ENCODE measurements at regions not wholly inside any gene's neighbourhood (a gene's known extent, or its start where the extent isn't known, plus 50 kb on each side); places are given as distances from the start of the nearest gene placed in this dataset.

- TF ChIP-seq CTCF (IDR thresholded peaks at IDR 0.05; ENCODE audit: insufficient read depth, low read length, severe bottlenecking): no peak
- Histone ChIP-seq H3K4me3 (ENCODE audit: low read depth, low read length) (no peak overlapping the region), H3K36me3 (ENCODE audit: control insufficient read depth, insufficient read depth, low read length) (no peaks in the 10 kb centered on the region), H3K27me3 (ENCODE audit: control insufficient read depth, insufficient read depth, low read length) (no peaks in the 10 kb centered on the region)
- peak; percentile 77 for DNase-seq (ENCODE audit: low read depth)
- FAIRE-seq: no peak
Observed at GRCh38 chr9:90974016-90974415, 172.4 kb downstream of the SYK start.

DNA sequence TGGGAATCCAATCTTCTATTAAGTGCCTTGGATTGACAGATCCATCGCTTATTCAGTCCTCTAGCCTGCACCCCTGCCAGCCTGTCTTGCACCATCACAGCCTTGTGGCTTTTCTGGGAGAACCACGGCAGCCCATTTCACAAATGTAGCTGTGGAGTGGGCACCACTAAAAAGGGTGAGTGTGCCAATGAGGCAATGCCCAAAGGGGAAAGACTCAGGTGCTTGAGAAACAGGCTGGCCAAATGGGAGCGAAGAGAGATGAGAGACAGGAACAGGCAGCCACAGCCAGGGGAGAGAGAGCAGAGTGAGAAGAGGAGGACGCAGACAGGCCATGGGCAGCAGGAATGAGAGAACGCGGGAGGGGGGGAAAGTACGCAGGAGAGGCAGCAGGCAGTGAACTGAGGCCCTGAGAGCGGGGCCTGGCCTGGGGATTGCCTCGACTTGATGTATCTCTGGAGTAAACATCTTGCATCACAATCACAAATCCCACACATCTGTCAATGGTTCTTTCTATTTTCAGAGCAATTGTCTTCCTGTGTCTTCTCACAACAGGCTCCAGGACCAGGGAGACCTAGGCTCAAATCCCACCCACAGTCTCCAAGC lies 173.1 kb downstream of the SYK start:
- TF ChIP-seq CTCF (IDR thresholded peaks at IDR 0.05; ENCODE audit: insufficient read depth, low read length, severe bottlenecking): no peak
- H3K36me3 ChIP-seq (ENCODE audit: control insufficient read depth, insufficient read depth, low read length): no peaks in the 10 kb centered on the region
- no peaks in the 10 kb centered on the region for H3K27me3 ChIP-seq (ENCODE audit: control insufficient read depth, insufficient read depth, low read length)
- no peak overlapping the region for H3K4me3 ChIP-seq (ENCODE audit: low read depth, low read length)
- DNase-seq (ENCODE audit: low read depth) (no peak), FAIRE-seq (peak; percentile 32)

DNA sequence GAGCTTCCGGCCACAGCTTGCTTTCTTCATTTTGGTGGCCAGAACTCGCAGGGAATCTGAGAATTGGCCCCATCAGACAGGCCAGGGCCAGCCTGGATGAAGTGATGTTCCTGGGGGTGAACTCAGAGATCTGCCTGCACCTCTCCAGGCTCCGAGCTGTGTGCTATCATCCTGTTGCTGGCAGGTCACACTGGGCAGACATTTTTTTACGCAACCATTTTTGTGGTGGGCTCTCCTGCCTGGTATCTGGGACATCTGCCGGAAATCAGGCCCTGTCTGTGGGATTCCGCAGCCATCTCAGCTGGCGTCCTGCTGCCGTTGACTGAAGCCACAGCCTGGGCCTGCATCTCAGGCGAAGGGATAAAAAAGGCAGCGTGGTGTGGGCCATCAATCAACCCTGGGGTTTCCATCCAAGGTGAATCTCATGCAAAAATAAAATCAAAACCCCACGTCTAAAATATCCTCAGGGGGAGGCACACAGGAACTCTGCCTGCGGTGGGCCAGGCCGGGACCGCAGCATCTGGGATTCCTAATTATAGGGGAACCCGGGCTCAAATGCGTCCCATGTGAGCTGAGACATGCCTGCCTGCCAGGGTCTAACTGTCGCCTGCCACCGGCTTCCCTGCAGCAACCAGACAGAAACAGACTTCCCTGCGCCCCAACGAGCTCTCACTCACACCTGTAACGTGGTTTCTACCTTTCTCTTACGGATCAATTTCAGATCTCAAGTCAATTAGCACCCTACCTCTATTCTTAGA lies 174.3 kb downstream of the SYK start:
- FAIRE-seq (no peak), DNase-seq (ENCODE audit: low read depth) (no peak)
- Histone ChIP-seq H3K36me3 (ENCODE audit: control insufficient read depth, insufficient read depth, low read length) (no peaks in the 10 kb centered on the region), H3K4me3 (ENCODE audit: low read depth, low read length) (no peak overlapping the region), H3K27me3 (ENCODE audit: control insufficient read depth, insufficient read depth, low read length) (no peaks in the 10 kb centered on the region)
- TF ChIP-seq CTCF (IDR thresholded peaks at IDR 0.05; ENCODE audit: insufficient read depth, low read length, severe bottlenecking): no peak

DNA sequence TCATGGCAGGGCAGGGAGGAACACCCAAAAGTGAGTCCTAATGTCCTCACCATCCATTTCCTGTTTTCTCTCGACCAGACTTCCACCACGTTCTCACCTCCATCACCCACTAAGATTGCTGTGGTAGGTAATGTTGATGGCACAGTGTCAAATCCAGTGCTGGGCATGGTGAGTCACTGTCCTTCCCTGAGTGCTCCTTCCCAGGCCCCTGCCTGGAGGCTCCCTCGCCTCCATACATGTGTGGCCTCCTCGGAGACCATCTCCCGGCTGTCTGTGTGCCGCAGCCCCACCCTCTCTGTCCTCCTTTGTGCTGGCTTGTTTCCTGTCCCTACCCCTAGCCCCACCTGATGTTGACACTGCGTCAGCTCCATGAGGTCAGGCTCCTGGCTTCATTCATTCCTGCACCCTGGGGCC lies 177.5 kb downstream of the SYK start:
- FAIRE-seq: peak; percentile 97

DNA sequence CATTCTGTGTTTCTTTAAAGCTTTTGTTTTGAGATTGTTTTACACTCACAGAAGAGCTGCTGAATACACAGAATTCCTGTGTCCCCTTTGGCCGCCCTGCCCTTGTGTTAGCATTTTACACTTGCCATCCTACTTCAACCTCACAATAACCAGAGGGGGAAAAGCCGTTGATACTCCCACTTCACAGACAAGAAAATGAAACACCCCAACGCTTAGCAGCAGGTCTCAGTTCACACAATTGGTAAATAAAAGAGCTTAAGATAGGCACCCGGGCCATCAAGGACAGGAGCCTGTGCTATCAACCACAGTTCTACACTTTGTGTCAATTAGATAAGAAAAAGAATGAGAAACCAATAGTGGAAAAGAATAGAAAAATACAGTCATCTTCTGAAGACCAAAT lies 178.0 kb downstream of the SYK start:
- TF ChIP-seq CTCF (IDR thresholded peaks at IDR 0.05; ENCODE audit: insufficient read depth, low read length, severe bottlenecking): no peak
- Histone ChIP-seq H3K27me3 (ENCODE audit: control insufficient read depth, insufficient read depth, low read length) (no peaks in the 10 kb centered on the region), H3K36me3 (ENCODE audit: control insufficient read depth, insufficient read depth, low read length) (no peaks in the 10 kb centered on the region), H3K4me3 (ENCODE audit: low read depth, low read length) (no peak overlapping the region)
- DNase-seq (ENCODE audit: low read depth) (no peak), FAIRE-seq (no peak)

More for the DNA sequence above, 177.5 kb downstream of the SYK start:
- no peaks in the 10 kb centered on the region for H3K36me3 ChIP-seq (ENCODE audit: control insufficient read depth, insufficient read depth, low read length)
- no peak for TF ChIP-seq CTCF (IDR thresholded peaks at IDR 0.05; ENCODE audit: insufficient read depth, low read length, severe bottlenecking)
- H3K27me3 ChIP-seq (ENCODE audit: control insufficient read depth, insufficient read depth, low read length): no peaks in the 10 kb centered on the region
- DNase-seq (ENCODE audit: low read depth): peak; percentile 94
- H3K4me3 ChIP-seq (ENCODE audit: low read depth, low read length): no peak overlapping the region

Measured in bronchial epithelial cell (primary cell).